ENCODE measurements at regions not wholly inside any gene's neighbourhood (a gene's known extent, or its start where the extent isn't known, plus 50 kb on each side); places are given as distances from the start of the nearest gene placed in this dataset.
"Not testable (repeated sequence)": the region's sequence is repeated elsewhere in the genome, so short reads cannot be mapped to it uniquely, and the experiment has no call there.

GRCh38 chr9:64813072-64813471 is 471.9 kb downstream of the FOXD4L5 start:
- H3K27ac Mint-ChIP-seq; ATAC-seq (ENCODE audit: low read depth); H3K36me3 Mint-ChIP-seq; H3K9me3 Mint-ChIP-seq; H3K27me3 Mint-ChIP-seq; POLR2A ChIA-PET; DNase-seq; H3K4me1 Mint-ChIP-seq; H3K4me3 Mint-ChIP-seq: not testable (repeated sequence)

- POLR2A ChIA-PET; DNase-seq; H3K4me1 Mint-ChIP-seq; H3K27ac Mint-ChIP-seq; H3K9me3 Mint-ChIP-seq; ATAC-seq (ENCODE audit: low read depth); H3K36me3 Mint-ChIP-seq; H3K27me3 Mint-ChIP-seq; H3K4me3 Mint-ChIP-seq: not testable (repeated sequence)
These were observed 506.3 kb downstream of the FOXD4L5 start for GRCh38 chr9:64778667-64779066.

DNA sequence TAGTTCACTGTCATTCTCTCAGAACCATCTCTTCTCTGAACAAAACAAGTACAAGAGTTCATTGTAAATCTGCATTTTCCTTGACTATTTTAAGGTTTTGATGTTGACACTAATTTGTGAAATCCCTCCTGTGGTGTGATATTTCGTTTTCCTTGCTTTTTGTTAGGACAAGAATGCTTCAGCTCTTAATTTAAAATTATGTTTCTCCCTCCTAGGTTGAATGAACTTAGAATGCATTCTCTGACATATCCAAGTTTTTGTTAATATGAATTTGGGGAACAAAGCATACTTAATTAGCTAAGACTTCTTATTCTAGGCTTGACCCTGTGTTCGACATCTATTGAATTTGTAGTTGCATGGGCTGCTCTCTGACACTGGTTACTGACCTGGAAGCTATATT is 508.7 kb downstream of the FOXD4L5 start:
- ATAC-seq (ENCODE audit: low read depth); H3K4me1 Mint-ChIP-seq; H3K36me3 Mint-ChIP-seq; DNase-seq; POLR2A ChIA-PET; H3K9me3 Mint-ChIP-seq; H3K27ac Mint-ChIP-seq; H3K4me3 Mint-ChIP-seq: not testable (repeated sequence)
- H3K27me3 Mint-ChIP-seq: peaks cover 11% of the 10 kb centered on the region

DNA sequence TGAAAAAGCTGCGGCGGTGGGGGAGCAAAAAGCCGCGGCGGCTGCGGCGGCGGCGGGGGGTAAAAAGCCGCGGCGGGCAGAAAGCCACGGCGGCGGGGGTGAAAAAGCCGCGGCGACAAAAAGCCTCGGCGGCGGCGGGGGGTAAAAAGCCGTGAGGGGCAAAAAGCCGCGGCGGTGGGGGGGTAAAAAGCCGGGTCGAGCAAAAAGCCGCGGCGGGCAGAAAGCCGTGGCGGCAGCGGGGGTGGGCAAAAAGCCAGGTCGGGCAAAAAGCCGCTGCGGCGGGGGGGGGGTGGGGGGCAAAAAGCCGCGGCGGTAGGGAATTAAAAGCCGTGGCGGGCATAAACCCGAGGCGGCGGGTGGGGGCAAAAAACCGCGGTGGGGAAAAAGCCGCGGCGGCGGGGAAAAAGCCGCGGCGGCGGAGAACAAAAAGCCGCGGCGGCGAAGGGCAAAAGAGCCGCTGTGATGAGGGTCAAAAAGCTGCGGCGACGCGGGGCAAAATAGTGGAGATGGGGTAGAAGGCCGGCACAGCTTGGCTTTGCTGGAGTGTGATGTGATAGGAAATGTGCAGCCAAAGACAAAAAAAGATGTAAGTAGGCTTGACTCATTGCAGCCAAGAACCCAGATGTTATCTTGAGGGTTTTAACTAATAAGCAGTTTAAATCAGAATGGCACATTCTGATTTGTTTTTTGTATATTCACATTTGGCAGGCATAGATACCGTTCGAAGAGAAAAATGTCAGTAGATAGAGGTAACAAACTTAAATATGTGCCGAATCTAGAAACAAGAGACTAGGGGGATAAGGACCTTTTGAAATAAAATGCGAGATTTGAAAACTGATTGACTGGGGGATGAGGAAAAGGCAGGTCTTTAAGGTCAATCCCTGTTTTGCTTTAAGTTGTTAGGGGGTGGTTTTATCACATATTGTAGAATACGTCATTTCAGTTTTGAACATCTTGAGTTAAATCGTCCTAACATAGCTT is 509.9 kb downstream of the FOXD4L5 start:
- H3K9me3 Mint-ChIP-seq; H3K36me3 Mint-ChIP-seq; H3K4me1 Mint-ChIP-seq; H3K27ac Mint-ChIP-seq; POLR2A ChIA-PET; H3K4me3 Mint-ChIP-seq; ATAC-seq (ENCODE audit: low read depth): not testable (repeated sequence)
- DNase-seq: peak; percentile 22
- peaks cover 11% of the 10 kb centered on the region for H3K27me3 Mint-ChIP-seq

DNA sequence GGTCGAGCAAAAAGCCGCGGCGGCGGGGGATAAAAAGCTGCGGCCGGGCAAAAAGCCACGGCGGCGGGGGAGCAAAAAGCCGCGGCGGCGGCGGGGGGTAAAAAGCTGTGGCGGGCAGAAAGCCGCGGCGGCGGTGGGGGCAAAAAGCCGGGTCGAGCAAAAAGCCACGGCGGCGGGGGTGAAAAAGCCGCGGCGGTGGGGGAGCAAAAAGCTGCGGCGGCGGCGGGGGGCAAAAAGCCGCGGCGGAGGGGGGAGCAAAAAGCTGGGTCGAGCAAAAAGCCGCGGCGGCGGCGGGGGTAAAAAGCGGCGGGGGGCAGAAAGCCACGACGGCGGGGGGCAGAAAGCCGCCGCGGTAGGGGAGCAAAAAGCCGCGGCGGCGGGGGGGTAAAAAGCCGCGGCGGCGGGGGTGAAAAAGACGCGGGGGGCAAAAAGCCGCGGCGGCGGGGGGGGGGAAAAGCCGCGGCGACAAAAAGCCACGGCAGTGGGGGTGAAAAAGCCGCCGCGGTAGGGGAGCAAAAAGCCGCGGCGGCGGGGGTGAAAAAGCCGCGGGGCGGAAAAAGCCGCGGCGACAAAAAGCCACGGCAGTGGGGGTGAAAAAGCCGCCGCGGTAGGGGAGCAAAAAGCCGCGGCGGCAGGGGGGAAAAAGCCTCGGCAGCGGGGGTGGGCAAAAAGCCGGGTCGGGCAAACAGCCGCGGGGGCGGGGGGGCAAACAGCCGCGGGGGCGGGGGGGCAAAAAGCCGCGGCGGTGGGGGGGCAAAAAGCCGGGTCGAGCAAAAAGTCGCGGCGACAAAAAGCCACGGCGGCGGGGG is 510.8 kb downstream of the FOXD4L5 start:
- H3K4me3 Mint-ChIP-seq; POLR2A ChIA-PET; H3K27ac Mint-ChIP-seq; H3K36me3 Mint-ChIP-seq; H3K9me3 Mint-ChIP-seq; ATAC-seq (ENCODE audit: low read depth); H3K4me1 Mint-ChIP-seq: not testable (repeated sequence)
- DNase-seq: peak; percentile 17
- H3K27me3 Mint-ChIP-seq: peaks cover 11% of the 10 kb centered on the region

DNA sequence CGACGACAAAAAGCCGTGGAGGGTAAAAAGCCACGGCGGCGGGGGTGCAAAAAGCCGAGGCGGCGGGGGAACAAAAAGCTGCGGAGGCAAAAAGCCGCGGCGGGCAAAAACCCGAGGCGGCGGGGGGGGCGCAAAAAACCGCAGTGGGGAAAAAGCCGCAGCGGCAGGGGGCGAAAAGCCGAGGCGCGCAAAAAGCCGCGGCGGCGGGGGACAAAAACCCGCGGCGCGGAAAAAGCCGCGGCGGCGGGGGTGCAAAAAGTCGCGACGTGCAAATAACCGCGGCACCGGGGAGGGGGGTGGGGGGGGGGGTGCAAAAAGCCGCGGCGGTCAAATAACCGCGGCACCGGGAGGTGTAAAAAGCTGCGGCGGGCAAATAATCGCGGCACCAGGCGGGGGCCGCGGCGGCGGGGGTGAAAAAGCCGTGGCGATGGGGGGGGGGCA is 511.5 kb downstream of the FOXD4L5 start:
- H3K27ac Mint-ChIP-seq: no peak overlapping the region
- POLR2A ChIA-PET: no interaction called here
- no peaks in the 10 kb centered on the region for H3K9me3 Mint-ChIP-seq
- ATAC-seq (ENCODE audit: low read depth) (no peak), DNase-seq (peak; percentile 19)
- H3K4me3 Mint-ChIP-seq: no peak overlapping the region
- H3K27me3 Mint-ChIP-seq: peaks cover 8% of the 10 kb centered on the region
- no peaks in the 10 kb centered on the region for H3K4me1 Mint-ChIP-seq
- H3K36me3 Mint-ChIP-seq: peaks cover 2% of the 10 kb centered on the region

DNA sequence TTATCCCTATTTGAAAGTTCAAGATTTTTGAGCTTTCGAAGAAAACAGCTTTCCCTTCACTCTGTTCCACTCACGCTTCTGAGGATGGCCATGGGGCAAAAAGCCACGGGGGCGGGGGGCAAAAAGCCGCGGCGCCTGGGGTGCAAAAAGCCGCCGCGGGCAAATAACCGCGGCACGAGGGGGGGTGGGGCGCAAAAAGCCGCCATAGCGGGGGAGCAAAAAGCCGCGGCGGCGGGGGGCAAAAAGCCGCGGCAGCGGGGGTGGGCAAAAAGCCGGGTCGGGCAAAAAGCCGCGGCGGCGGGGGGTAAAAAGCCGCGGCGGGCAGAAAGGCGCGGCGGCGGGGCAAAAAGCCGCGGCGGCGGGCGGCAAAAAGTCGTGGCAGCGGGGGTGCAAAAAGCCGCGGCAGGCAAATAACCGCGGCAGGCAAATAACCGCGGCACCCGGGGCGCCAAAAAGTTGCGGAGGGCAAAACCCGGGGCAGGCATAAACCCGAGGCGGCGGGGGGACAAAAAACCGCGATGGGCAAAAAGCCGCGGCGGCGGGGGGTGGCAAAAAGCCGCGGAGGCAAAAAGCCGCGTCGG is 512.2 kb downstream of the FOXD4L5 start:
- peak; percentile 17 for DNase-seq
- not testable (repeated sequence) for H3K4me3 Mint-ChIP-seq

DNA sequence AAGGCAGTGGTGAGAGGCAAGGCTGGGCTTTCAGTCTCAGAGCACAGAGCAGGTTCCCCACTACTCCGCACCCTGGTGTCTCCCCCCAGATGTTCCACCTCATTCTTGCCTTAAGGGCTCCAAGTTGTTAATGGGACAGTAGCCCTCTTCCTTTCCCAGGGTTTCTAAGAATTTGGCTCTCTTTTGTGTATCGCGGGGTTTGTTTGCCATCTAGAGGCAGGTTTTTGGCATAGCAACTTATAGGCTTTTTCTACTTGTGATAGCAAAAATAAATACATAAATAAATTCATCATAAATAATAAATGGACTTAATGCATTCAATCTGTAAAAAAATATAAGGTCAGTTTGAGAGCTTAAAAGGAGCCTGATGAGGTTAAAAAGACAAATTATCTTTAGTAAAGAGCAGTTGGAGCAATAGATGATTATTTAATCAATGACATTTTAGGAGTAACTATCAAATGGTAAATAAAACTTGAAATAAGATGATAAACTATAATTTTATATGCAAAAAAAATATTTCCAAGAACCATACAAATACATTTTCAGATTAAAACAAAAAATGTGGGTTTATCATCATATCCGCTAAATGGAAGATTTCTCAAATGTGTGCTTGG is 512.8 kb downstream of the FOXD4L5 start:
- H3K36me3 Mint-ChIP-seq; H3K4me3 Mint-ChIP-seq; H3K4me1 Mint-ChIP-seq; H3K27ac Mint-ChIP-seq; DNase-seq; ATAC-seq (ENCODE audit: low read depth); POLR2A ChIA-PET; H3K27me3 Mint-ChIP-seq; H3K9me3 Mint-ChIP-seq: not testable (repeated sequence)

More for the DNA sequence above, 512.2 kb downstream of the FOXD4L5 start:
- H3K4me1 Mint-ChIP-seq; ATAC-seq (ENCODE audit: low read depth); H3K27me3 Mint-ChIP-seq; H3K27ac Mint-ChIP-seq; POLR2A ChIA-PET; H3K9me3 Mint-ChIP-seq; H3K36me3 Mint-ChIP-seq: not testable (repeated sequence)

Measured in activated naive CD8-positive, alpha-beta T cell treated with anti-CD3 and anti-CD28 coated beads, Interleukin-2, amount 10 ng/mL, durations not matched to agents 7 days and 5 days (primary cell).